ENCODE measurements at regions not wholly inside any gene's neighbourhood (a gene's known extent, or its start where the extent isn't known, plus 50 kb on each side); places are given as distances from the start of the nearest gene placed in this dataset.

DNA sequence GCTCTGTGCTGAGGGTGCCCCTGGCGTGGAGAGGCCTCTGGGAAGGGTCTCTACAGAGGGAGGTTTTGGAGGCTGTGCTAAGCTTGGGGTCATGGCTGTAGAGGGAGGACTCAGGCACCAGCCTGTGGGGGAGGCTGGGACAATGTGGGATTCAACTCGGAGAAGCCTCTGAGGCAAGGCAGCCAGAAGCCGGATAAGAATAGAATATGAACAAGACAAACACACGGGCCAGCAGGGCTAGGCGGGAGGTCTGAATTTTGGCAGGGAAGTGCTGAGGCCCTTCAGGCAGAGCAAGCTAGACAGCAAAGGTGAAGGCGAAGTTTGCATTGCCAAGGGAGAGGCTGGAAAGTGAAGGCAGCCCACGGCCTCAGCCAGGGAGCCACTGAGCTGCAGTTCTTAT lies 612.1 kb upstream of the NR2F2 start:
- Histone ChIP-seq H3K27ac (ENCODE audit: low read length) (no peak overlapping the region), H3K36me3 (ENCODE audit: insufficient read depth, low read length) (no peaks in the 10 kb centered on the region), H3K4me2 (ENCODE audit: insufficient read depth, low read length) (no peak overlapping the region), H2AFZ (ENCODE audit: low read depth, low read length) (no peak overlapping the region), H3K79me2 (ENCODE audit: insufficient read depth, low read length) (no peaks in the 10 kb centered on the region), H3K9ac (ENCODE audit: low read depth, low read length) (no peak overlapping the region), H3K4me1 (ENCODE audit: insufficient read depth, low read length) (peaks cover 11% of the 10 kb centered on the region), H3K27me3 (ENCODE audit: insufficient read depth, low read length, poor library complexity) (no peaks in the 10 kb centered on the region), H4K20me1 (ENCODE audit: insufficient read depth, low read length) (no peaks in the 10 kb centered on the region), H3K9me3 (ENCODE audit: insufficient read depth, low read length, severe bottlenecking) (no peaks in the 10 kb centered on the region), H3K4me3 (ENCODE audit: low read depth in 1 of 2, low read length in 2 of 2) (no peak overlapping the region)
- no peak for TF ChIP-seq EZH2 (IDR thresholded peaks at IDR 0.05; ENCODE audit: borderline replicate concordance, low read depth, low read length, severe bottlenecking)
- TF ChIP-seq, protein P1, sequence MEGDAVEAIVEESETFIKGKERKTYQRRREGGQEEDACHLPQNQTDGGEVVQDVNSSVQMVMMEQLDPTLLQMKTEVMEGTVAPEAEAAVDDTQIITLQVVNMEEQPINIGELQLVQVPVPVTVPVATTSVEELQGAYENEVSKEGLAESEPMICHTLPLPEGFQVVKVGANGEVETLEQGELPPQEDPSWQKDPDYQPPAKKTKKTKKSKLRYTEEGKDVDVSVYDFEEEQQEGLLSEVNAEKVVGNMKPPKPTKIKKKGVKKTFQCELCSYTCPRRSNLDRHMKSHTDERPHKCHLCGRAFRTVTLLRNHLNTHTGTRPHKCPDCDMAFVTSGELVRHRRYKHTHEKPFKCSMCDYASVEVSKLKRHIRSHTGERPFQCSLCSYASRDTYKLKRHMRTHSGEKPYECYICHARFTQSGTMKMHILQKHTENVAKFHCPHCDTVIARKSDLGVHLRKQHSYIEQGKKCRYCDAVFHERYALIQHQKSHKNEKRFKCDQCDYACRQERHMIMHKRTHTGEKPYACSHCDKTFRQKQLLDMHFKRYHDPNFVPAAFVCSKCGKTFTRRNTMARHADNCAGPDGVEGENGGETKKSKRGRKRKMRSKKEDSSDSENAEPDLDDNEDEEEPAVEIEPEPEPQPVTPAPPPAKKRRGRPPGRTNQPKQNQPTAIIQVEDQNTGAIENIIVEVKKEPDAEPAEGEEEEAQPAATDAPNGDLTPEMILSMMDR (IDR thresholded peaks at IDR 0.05; ENCODE audit: borderline replicate concordance, extremely low read depth, low read length, poor library complexity, severe bottlenecking): no peak
- ATAC-seq (ENCODE audit: insufficient read depth, low read depth): no peak
- no peak for DNase-seq

DNA sequence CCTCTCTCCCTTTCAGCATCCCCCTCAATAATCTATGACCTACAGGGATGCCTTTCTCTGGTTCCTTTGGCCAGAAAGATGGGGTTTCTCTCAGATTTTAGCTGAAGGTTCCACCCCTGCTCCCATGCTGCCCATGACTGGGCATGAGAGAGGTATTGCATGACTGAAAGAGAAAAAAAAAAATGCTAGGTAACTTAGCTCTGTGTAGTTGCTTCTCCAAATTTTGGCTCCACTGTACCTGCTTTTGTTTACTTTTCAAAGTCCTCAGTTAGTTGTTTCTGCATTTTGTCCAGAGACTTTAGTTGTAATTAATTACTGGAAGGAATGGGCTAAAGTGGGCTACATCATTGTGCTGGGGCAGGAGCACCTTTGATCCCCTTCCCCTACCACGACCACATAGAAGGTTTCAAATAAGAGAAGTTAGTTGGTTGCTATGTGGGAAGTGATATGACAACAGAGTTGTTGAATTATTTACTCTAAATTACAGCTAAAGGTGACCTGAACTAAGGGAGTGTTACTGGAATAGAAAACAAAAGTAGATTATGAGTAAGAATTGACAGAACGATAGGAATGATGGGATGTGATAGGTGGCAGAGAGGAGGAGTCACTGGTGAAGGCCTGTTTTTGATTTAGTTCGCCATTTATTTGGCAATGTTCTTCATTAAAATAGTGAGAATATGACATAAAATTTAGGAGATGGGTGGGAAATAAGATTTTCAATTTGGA lies 605.4 kb upstream of the NR2F2 start:
- H3K9ac ChIP-seq (ENCODE audit: low read depth, low read length): no peak overlapping the region
- H2AFZ ChIP-seq (ENCODE audit: low read depth, low read length): no peak overlapping the region
- no peak for DNase-seq
- no peak for TF ChIP-seq EZH2 (IDR thresholded peaks at IDR 0.05; ENCODE audit: borderline replicate concordance, low read depth, low read length, severe bottlenecking)
- TF ChIP-seq, protein P1 (IDR thresholded peaks at IDR 0.05; ENCODE audit: borderline replicate concordance, extremely low read depth, low read length, poor library complexity, severe bottlenecking): no peak
- ATAC-seq (ENCODE audit: insufficient read depth, low read depth): no peak
- H3K36me3 ChIP-seq (ENCODE audit: insufficient read depth, low read length): no peaks in the 10 kb centered on the region
- H3K79me2 ChIP-seq (ENCODE audit: insufficient read depth, low read length): no peaks in the 10 kb centered on the region
- no peaks in the 10 kb centered on the region for H4K20me1 ChIP-seq (ENCODE audit: insufficient read depth, low read length)
- no peak overlapping the region for H3K27ac ChIP-seq (ENCODE audit: low read length)
- H3K4me1 ChIP-seq (ENCODE audit: insufficient read depth, low read length): no peaks in the 10 kb centered on the region
- no peak overlapping the region for H3K4me2 ChIP-seq (ENCODE audit: insufficient read depth, low read length)
- no peaks in the 10 kb centered on the region for H3K27me3 ChIP-seq (ENCODE audit: insufficient read depth, low read length, poor library complexity)
- H3K4me3 ChIP-seq (ENCODE audit: low read depth in 1 of 2, low read length in 2 of 2): no peak overlapping the region
- no peaks in the 10 kb centered on the region for H3K9me3 ChIP-seq (ENCODE audit: insufficient read depth, low read length, severe bottlenecking)

DNA sequence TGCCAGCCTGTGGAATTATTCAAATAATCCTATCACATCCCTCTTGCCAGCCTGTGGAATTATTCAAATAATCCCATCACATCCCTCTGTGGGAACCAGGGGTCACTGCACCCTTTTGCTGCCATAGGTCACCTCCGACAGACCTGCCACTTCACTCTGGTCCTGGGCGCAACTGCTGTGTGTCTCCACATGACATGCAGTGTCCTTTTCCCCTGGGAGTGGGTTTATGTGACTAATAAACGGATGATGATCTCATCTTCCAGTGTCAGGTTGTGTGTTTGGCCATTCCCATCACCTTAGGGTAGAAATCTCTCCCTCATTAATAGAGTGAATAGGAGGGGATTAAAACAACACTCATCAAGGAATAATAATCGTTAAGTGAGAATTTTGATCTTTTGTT lies 603.6 kb upstream of the NR2F2 start:
- TF ChIP-seq, protein P1 (IDR thresholded peaks at IDR 0.05; ENCODE audit: borderline replicate concordance, extremely low read depth, low read length, poor library complexity, severe bottlenecking): no peak
- TF ChIP-seq EZH2 (IDR thresholded peaks at IDR 0.05; ENCODE audit: borderline replicate concordance, low read depth, low read length, severe bottlenecking): no peak
- Histone ChIP-seq H3K79me2 (ENCODE audit: insufficient read depth, low read length) (no peaks in the 10 kb centered on the region), H3K27ac (ENCODE audit: low read length) (no peak overlapping the region)

More for the DNA sequence above, 603.6 kb upstream of the NR2F2 start:
- Histone ChIP-seq H3K9me3 (ENCODE audit: insufficient read depth, low read length, severe bottlenecking) (no peaks in the 10 kb centered on the region), H3K9ac (ENCODE audit: low read depth, low read length) (no peak overlapping the region), H3K4me1 (ENCODE audit: insufficient read depth, low read length) (no peaks in the 10 kb centered on the region), H3K4me3 (ENCODE audit: low read depth in 1 of 2, low read length in 2 of 2) (no peak overlapping the region), H4K20me1 (ENCODE audit: insufficient read depth, low read length) (no peaks in the 10 kb centered on the region), H3K27me3 (ENCODE audit: insufficient read depth, low read length, poor library complexity) (no peaks in the 10 kb centered on the region), H3K4me2 (ENCODE audit: insufficient read depth, low read length) (no peak overlapping the region), H2AFZ (ENCODE audit: low read depth, low read length) (no peak overlapping the region), H3K36me3 (ENCODE audit: insufficient read depth, low read length) (no peaks in the 10 kb centered on the region)
- no peak for DNase-seq
- ATAC-seq (ENCODE audit: insufficient read depth, low read depth): no peak
